GM21390 (cell line): ENCODE measurements at regions not wholly inside any gene's neighbourhood (a gene's known extent, or its start where the extent isn't known, plus 50 kb on each side); places are given as distances from the start of the nearest gene placed in this dataset.

Source experiments
- ATAC-seq: cut with Tn5 transposase; IDR thresholded peaks from one replicate; pipeline ENCODE4 v1.9.1; 2021; ENCODE audit not compliant: unreplicated experiment

DNA sequence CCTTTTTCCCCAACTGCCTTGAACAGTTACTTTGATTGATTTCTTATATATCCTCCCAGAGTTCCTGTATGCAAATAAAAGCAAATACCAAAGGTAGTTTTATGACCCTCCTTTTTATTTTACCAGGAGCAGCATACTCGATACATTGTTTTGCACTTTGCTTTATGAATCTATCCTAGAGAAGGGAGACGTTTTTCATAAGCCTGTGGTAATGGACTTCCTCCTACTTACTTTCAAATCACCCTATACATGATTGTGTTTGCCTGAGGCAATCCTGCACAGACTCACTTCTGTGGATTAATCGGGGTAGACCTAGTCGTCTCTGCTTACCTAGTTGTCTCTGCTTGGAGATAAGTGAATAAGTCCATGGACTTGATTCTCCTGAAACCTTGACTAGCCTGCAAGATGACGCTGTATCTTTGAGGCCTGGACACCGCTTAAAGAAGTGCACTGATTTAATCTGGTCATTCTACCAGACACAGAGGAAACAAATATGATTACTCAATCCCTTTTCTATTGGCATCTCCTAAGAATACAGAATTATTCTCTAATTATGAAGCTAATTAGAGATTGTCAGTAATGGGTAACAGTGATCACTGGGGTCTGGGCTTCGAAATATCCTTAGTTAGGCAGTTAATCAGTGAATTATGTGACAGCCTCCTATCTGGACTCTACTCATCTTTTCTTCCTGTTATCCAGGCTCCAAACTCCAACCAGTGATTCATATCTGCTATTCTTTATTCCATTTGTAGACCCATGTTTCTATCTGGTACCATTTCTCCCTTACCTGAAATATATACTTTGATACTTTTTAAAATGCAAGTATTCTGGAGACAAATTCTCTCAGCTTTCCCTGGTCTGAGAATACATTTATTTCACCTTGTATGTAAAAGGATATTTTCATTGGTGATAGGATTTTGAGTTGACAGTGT lies 447.4 kb upstream of the TRIB2 start:
- ATAC-seq = no peak

- peak; percentile 69 for ATAC-seq
Measured at GRCh38 chr2:12270876-12271588, 445.7 kb upstream of the TRIB2 start.

- ATAC-seq = no peak
Measured at GRCh38 chr2:12271589-12271984, 445.1 kb upstream of the TRIB2 start.

DNA sequence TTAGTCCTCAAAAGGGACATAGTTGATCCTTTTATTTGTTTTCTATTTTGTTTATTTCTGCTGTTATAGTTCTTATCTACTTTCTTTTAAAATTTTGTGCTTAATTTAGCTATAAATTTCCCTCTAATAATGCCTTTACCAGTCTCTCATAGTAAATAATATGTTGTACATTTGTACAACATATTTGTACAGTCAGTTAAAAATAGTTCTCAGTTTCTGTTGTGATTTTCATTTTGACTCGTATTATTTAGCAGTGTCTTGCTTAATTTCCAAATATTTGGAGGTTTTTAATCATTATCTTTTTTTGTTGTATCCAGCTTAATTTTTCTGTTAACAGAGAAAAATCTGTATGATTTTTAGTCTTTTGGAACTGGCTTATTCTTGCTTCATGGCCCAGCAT lies 443.6 kb upstream of the TRIB2 start:
- ATAC-seq = no peak

- no peak for ATAC-seq
Measured at GRCh38 chr2:12274591-12274990, 442.1 kb upstream of the TRIB2 start.

DNA sequence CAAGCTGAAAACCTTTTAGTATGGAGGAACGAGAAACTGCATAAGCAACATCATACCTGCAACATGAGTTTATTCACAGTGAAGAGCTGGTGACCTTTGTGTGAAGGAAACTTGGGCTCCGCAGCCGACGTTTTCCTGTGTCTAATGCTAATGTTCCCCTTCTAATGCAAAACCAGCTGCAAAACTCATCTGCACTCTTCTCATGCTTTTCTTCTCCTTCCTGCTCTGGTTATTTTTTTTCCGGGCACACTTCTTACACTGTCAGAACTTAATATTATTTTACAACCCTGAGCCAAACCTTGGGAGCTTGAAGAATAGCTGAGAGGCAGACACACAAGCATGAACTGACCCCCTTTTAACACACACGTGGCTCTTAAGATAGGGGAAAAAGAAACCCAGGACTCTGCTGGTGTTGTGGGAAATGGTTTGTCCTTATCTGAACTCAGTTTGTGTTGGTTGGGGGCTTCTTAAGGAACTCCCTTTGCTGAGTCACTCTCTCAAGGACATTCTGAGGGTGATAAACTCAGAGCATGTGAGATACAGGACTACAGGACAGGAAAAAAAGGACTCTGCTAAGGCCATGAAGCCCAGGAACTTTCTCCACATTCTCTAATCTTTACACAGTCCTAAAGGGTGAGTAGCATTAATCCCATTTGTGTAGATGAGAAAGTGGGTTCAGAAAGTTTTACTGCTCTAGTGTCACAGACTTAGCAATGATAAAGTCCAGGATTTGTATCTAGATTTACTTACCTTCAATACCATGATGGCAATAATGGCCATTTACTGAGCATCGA lies 439.3 kb upstream of the TRIB2 start:
- ATAC-seq = no peak

GRCh38 chr2:12278217-12278750 lies 438.5 kb upstream of the TRIB2 start:
- no peak for ATAC-seq

GRCh38 chr2:12282780-12283695 lies 433.7 kb upstream of the TRIB2 start:
- ATAC-seq = peak; percentile 79

DNA sequence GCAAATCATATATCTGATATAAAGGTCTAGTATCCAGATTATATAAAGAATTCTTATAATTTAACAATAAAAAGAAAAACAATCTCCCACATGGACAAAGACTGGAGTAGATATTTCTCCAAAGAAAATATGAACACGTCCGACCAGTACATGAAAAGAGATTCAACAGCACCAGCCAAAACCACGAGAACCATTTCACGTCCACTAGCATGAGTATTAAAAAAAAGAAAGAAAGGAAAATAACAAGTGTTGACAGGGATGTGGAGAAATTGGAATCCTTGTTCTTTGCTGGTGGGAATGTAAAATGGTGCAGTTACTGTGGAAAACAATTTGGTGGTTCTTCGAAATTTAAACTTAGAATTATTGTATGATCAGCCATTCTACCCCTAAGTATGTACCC lies 432.7 kb upstream of the TRIB2 start:
- no peak for ATAC-seq

GRCh38 chr2:12284487-12284886 lies 432.2 kb upstream of the TRIB2 start:
- no peak for ATAC-seq

DNA sequence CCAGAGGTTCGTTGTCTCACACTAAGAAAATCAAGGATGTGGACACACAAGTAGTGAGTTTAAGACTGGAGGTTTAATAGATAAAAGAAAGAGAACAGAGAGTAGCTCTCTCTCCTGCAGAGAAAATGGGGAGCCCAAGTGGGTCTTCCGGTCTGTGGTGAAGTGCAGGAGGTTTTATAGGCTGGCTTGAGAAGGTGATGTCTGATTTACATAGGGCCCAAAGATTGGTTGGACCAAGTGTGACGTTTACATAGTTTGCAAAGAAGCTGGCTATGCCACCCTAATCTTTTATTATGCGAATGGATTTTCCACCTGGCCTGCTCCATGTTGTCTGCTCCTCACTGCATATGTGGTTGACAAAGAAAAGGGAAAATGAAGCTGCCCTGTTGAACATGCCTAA lies 430.4 kb upstream of the TRIB2 start:
- no peak for ATAC-seq

GRCh38 chr2:12287220-12287751 lies 429.4 kb upstream of the TRIB2 start:
- ATAC-seq = no peak

GRCh38 chr2:12288048-12288447 lies 428.7 kb upstream of the TRIB2 start:
- no peak for ATAC-seq

DNA sequence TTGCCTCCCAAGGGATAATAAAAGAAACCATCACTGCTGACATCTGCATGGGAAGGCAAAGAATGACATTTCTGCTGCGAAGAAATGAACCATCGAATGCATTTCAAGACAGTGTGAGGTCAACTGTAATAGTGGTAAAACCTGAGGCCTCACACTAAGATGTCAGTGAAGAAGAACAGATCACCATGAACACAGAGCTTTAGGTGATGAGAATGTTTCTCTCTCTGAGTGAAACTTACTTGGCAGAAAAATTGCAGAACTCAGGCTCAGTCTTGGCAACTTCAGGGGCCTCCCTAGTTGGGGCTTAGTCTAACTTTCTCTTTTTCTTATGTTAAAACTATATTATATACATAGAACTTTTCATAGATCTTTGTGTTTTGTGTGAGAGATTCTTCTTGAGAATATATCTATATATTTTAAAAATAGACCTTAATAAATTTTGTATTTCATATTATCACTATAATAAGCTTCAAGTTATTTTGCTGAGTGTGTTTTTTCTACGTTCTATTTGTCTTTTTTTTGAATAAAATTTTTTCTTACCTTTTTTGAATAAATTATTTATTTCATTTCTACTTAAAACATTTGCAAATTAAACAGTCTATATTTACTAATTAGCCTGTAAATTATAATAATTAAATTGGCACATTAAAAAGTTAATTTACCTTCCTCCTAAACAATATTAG lies 427.5 kb upstream of the TRIB2 start:
- ATAC-seq = no peak

DNA sequence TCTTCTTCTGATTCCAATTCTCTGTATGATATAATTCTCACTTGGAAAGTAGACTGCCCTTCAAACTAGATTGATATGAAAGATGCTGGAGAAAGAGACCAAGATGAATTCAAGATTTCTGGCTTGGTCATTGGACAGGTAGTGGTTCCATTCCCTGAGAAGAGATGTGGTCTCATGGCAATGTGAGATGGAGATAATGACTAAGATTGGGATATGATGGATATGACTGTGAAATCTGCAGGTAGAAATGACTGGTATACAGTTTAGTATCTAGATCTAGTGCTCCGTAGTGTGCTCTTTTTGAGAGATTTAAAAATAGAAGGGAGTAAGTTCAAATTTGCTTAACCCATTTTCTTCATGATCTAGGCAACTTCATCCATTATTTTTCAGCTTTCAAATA lies 425.4 kb upstream of the TRIB2 start:
- no peak for ATAC-seq

DNA sequence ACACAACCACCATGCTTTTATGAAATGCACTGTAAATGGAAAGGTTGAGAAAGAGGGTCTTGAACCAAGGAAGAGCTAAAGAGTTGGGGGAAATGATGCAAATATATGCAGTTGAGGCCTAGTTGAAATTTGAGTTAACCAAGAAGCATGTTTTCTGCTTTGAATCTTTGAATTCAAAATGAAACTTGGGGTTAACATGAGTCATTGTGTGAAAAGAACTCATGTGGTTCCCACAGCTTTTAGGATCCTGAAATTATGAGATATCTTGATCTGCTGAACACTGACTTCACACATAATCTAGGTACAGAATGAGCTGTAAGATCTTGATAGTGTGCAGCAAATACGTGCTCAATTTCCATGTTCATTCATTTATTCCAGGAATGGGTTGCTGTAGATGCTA lies 422.9 kb upstream of the TRIB2 start:
- peak; percentile 96 for ATAC-seq

- ATAC-seq = no peak
Measured at GRCh38 chr2:12295856-12296519, 420.7 kb upstream of the TRIB2 start.

GRCh38 chr2:12296915-12297314 lies 419.8 kb upstream of the TRIB2 start:
- ATAC-seq = no peak

DNA sequence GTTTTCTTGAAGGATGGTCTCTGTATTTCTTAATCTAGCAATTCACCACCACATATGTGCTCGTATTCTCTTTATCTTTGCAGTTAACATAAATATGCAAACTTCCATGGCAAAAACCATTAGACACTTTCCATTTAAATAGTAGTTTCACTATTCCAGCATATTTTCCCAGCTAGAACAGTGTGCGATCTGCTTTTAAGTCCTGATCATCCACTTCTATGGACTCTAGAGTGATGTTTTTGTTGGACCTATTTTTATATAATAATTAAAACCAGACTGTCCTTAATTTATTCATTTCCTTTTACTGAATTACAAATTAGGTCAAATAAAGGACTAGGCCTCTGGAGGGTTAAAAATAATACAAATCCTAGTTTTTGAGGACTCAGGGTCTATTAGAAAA lies 418.4 kb upstream of the TRIB2 start:
- no peak for ATAC-seq
